GM21825 (cell line): ENCODE measurements at regions not wholly inside any gene's neighbourhood (a gene's known extent, or its start where the extent isn't known, plus 50 kb on each side); places are given as distances from the start of the nearest gene placed in this dataset.

Experiments used
- ATAC-seq: cut with Tn5 transposase; IDR thresholded peaks from one replicate; pipeline ENCODE4 v1.9.1; 2021; ENCODE audit warnings: mild to moderate bottlenecking, moderate library complexity; ENCODE audit not compliant: unreplicated experiment

DNA sequence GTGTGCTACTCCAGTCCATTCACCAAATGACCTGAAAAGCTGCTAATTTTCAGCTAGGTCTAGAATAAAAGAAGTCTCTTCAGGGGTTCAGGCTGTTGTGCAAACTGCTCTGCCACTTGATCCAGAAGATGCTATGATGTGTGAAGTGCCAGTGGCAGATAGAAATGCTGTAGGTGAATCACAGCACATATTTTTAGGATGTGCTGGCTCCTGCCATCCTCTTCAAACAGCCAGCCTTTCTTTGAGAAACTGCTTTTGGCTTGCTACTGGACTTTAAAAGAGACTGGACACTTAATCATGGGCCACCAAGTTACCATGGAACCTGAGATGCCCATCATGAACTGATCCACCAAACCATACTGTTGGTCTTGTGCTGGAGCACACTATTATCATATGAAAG, 322.1 kb downstream of the EN1 start:
- no peak for ATAC-seq

GRCh38 chr2:118524911-118525310, 322.5 kb downstream of the EN1 start:
- ATAC-seq, result no peak

DNA sequence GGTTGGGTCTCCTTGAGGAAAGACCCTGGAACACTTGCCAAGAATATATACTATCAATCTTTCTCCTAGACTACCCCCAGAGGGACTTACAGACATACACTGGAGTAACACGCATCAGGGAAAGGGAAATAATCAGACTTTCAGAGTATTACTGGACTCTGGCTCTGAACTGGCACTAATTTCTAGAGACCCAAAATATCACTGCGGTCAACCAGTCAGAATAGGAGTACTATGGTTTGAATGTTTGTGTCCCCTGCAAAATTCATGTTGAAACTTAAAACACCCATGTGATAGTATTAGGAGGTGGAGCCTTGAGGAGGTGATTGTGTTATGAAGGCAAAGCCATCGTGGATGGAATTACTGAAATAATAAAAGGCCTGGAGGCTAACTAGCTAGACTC, 323.7 kb downstream of the EN1 start:
- no peak for ATAC-seq

DNA sequence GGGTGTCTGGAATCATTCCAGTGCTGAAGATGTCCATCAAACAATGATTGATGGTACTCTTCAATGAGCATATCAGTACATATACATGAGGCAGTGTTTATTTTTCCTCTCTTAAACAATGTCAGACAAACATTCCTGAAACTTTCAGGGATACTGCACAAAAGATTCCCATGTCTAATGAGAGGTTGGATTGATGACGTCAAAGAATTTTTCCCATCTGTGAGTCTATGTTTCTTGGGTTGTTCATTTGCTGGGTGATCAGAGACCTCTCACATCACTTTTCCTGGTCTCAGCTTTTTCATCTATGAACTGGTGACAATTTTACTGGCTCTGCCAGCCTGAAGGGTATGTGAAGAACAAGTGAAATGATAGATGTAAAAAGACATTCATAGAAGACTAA, 325.5 kb downstream of the EN1 start:
- ATAC-seq, result no peak

DNA sequence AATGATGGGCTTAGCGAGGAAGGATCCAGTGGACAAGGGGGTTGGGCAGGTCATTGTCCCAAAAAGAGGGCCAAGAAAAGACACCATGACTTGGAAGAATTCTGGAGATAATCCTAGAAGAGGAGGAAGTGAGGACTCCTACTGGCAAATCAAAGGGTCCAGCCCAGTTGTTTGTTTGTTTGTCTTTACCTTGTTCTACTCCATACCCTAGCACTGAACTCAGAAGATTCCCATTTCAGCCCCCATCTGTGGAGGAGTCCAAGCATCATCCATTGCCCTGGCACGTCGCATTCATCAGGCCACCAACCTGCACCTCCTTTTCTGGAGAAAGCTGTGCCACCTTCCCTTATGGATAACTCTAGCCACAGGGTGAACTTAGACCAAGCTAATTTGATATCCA, 326.2 kb downstream of the EN1 start:
- no peak for ATAC-seq

- ATAC-seq, result no peak
Observed at GRCh38 chr2:118520246-118520645, 327.2 kb downstream of the EN1 start.

DNA sequence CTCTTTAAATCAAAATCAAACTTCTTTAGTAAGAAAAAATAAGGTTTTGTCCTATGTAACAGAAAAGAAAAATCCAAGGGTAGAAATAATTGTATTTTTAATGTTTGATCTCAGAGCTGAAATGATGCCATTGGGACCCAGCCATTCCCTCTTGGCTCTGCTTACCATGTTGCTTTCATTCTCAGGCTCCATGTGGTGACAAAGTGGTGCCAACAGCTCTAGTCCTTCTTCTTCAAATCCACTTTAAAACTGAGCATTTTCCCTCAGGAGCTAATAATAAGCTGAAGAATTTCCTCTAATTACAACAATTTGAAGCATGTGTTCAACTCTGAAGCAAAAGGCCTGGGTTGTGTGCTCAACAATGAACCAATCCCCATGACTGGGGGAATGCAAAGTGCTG, 327.9 kb downstream of the EN1 start:
- ATAC-seq, result no peak

DNA sequence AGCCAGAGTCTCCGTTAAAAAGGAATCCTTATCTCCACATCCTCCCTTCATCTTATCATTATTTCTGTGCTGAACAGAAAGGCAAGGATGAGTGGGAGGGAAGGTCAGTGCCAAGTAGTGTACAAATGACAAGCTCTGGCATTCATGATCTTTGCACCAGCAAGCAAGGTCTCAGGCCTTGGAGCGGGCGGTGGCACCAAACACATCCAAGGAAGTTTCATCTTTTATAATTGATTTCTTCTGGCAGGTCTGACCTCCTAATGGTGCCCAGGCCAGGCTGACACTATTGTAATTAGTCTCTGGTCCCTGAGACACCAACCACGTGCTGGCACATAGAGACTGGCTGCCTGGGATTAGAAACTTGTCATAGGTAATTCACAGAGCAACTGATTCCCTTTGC, 336.6 kb downstream of the EN1 start:
- no peak for ATAC-seq

DNA sequence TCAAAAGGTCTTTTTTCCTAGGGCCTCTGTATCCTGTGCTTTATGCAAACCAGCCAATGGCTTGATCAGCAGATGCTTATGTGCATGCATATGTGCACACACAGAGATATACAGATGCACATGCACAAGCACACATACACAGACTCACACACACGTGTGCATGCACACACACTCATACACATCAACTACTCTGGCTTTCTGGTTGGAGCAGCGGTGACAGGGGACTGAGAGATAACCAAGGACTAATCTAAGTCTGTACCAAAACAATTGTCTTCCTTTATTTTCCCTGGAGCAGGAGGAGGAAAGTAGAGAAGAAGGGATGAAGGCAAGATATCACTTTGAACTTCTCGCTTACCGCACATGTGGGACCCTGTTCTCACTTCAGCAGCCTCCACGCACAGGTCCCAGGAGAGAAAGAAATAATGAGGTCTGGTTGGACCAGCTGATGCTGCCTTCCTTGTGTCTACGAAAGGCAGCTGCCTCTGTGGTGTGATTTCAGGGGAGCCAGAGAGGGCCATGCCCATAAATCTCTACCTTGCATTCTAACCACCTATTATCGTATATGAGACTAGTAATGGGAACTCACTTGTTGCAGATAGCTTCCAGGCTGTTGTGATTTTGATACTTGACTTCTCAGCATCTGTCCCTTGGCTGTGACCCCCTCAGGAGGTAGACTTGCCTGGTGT, 338.0 kb downstream of the EN1 start:
- no peak for ATAC-seq

DNA sequence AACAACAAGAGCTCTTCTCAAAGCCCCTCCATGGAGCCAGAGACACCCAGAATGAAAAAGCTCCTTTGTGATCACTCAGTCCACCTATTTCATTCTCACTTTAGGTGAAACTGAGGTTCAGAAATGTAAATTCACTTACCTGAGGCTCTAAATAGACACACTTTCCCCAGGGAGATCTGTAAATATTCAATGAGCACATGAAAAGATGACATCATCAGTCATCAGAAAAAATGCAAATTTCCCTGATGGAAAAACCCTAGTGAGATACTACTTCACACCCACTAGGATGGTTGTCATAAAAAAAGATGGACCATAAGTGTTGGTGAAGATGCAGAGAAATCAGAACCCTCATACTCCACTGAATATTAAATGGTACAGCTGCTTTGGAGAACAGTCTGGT, 339.2 kb downstream of the EN1 start:
- ATAC-seq, result no peak

DNA sequence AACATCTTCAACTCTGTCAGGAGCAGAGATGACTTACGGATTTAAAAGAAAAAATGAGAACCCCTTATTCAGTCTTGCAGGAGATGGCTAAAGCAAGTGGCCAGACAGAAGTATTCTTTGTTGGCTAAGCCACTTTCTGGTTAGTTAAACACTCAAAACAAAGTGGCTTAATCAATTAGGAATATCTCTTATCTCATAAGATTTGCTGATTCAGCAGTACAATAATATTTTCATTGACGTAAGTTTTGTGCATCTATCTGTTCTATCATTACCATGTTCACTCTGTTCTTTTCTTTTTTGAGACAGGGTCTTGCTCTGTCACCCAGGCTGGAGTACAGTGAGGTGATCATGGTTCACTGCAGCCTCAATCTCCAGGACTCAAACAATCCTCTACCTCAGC, 342.0 kb downstream of the EN1 start:
- ATAC-seq, result no peak

GRCh38 chr2:118502106-118502505, 345.3 kb downstream of the EN1 start:
- ATAC-seq, result no peak

- no peak for ATAC-seq
Observed at GRCh38 chr2:118498943-118499342, 348.5 kb downstream of the EN1 start.

DNA sequence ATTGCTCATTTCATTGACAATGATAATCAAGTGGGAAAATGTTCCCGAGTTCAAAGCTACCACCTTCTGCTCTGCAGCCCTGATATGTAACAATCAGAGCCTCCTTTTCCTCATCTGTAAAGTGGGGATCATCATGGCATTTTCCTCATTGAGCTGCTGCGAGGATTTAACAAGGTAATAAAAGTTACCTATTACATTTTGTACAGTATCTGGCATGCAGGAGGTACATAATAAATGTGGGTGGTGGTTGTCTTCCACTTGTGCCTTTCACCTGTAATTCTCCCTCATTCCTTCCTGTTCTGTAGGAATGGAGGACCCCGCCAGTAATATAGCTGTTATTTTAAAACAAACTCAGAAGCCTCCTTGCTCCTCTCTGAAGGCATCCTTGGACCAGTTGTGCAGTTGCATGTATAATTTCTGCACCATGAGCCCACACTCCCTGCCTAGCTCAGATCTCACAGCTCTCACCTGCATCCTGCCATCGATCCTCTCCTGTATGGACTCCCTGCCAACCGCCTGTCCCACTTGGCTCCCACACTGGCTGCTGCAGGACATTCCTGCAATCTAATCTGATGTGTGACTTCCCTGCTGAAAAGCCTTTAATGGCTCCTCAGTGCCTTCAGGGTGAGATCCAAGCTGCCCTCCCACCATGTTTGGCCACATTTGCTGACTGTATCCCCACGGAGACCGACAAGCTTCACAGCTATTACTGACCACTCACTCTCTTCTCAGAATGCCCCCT, 350.4 kb downstream of the EN1 start:
- ATAC-seq, result no peak

- ATAC-seq, result no peak
Observed at GRCh38 chr2:118496467-118496866, 351.0 kb downstream of the EN1 start.

GRCh38 chr2:118495290-118495689, 352.2 kb downstream of the EN1 start:
- no peak for ATAC-seq

DNA sequence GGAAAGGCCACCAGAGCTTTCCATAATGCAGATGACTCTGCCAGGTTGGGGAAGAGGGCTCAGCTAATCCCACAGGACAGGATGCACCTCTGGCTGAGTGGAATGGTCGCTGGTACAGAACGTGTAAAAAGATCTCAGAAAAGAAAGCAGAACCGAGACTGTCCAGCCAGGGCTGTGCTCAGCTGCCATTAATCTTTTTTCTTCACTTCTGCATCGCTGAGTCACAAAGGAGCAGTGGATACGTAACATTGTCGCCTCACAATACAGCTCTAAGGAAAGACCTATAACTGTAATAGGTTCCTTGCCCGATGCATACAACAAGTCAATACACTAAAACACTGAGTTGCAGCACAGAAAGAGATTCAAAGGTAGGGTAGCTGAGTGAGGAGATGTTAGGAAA, 354.2 kb downstream of the EN1 start:
- ATAC-seq, result no peak

DNA sequence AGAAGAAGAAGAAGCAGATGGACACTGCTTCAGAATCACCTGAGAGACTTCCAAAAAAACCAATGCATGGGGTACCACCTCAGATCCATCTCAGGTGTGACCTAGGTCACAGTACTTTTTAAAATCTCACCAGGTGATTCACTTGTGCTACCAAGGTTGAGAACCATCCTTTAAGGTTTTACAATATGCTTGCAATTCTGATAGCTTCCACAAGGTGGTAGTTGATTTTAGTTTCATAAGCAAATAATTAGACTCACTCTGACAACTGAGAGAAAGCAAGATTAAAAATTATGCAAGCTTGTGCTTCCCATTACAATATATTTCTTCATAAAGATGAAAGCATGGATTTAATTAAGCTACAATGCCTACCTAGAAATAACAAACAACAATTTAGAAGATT, 355.1 kb downstream of the EN1 start:
- no peak for ATAC-seq

- no peak for ATAC-seq
Observed at GRCh38 chr2:118490330-118490729, 357.1 kb downstream of the EN1 start.

DNA sequence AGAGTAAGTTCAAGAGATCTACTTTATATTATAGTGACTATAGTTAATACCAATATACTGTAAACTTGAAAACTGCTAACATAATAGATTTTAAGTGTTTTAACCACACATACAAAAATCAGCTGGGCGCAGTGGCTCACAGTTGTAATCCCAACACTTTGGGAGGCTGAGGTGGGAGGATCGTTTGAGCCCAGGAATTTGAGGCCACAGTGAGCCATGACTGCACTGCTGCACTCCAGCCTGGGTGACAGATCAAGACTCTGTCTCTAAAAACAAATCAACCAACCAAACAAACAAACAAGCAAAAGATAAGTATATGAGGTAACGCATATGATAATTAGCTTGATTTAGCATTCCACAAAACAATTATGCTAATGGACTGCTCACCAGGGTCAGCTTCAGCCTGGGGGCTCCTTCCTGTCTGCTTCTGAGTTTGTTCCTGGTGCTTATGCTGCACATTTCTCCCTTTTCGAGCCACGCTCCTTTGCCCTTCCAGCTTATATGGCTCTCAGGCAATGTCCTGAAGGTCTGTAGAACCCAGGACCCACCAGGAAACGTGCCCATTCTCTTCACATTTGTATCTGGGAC, 357.6 kb downstream of the EN1 start:
- no peak for ATAC-seq

- no peak for ATAC-seq
Observed at GRCh38 chr2:118481299-118481698, 366.1 kb downstream of the EN1 start.

DNA sequence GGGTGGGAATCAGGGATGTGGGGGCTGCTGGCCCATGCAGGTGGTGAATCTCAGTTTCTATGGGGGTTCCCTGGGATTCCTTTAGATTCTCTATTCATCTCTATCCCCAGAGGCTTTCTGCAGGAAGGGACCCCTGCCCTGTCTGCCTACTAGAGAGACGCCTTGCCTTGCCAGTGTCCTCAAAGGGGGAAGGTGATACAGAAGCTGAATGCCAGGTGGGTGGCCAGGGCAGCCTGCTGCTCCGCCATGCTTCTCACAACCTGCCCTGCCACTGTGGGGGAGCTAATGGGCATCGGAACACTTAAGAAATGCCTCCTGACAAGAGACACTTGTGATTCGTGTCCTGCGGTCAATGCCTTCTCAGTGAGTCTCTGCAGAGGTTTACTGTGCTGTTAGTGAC, 368.4 kb downstream of the EN1 start:
- no peak for ATAC-seq
